ENCODE measurements at regions not wholly inside any gene's neighbourhood (a gene's known extent, or its start where the extent isn't known, plus 50 kb on each side); places are given as distances from the start of the nearest gene placed in this dataset.
A peak's percentile ranks its signal among the peaks of the same experiment; 100 is the strongest.

GRCh38 chr13:107883561-107884175 is 331.7 kb downstream of the LIG4 start:
- Mint-ChIP-seq H3K27ac (no peak overlapping the region), H3K9me3 (peaks cover 15% of the 10 kb centered on the region), H3K4me3 (no peak overlapping the region), H3K4me1 (ENCODE audit: low read depth) (no peaks in the 10 kb centered on the region), H3K36me3 (ENCODE audit: low read depth) (no peaks in the 10 kb centered on the region), H3K27me3 (no peaks in the 10 kb centered on the region)
- DNase-seq, result no peak

GRCh38 chr13:107882708-107883560 is 332.4 kb downstream of the LIG4 start:
- H3K27ac Mint-ChIP-seq, result no peak overlapping the region
- no peaks in the 10 kb centered on the region for H3K36me3 Mint-ChIP-seq (ENCODE audit: low read depth)
- no peaks in the 10 kb centered on the region for H3K27me3 Mint-ChIP-seq
- no peak overlapping the region for H3K4me3 Mint-ChIP-seq
- H3K4me1 Mint-ChIP-seq (ENCODE audit: low read depth), result no peaks in the 10 kb centered on the region
- no peak for DNase-seq
- peaks cover 11% of the 10 kb centered on the region for H3K9me3 Mint-ChIP-seq

GRCh38 chr13:107881362-107881761 is 334.0 kb downstream of the LIG4 start:
- no peaks in the 10 kb centered on the region for H3K4me1 Mint-ChIP-seq (ENCODE audit: low read depth)
- no peak overlapping the region for H3K27ac Mint-ChIP-seq
- no peaks in the 10 kb centered on the region for H3K27me3 Mint-ChIP-seq
- DNase-seq, result no peak
- H3K9me3 Mint-ChIP-seq, result peaks cover 11% of the 10 kb centered on the region
- no peaks in the 10 kb centered on the region for H3K36me3 Mint-ChIP-seq (ENCODE audit: low read depth)
- no peak overlapping the region for H3K4me3 Mint-ChIP-seq

GRCh38 chr13:107874456-107874855 is 340.9 kb downstream of the LIG4 start:
- Mint-ChIP-seq H3K27me3 (peaks cover 18% of the 10 kb centered on the region), H3K4me1 (ENCODE audit: low read depth) (no peaks in the 10 kb centered on the region), H3K36me3 (ENCODE audit: low read depth) (no peaks in the 10 kb centered on the region), H3K27ac (no peak overlapping the region), H3K4me3 (no peak overlapping the region), H3K9me3 (peaks cover 5% of the 10 kb centered on the region)
- DNase-seq, result no peak

GRCh38 chr13:107873926-107874325 is 341.4 kb downstream of the LIG4 start:
- Mint-ChIP-seq H3K27ac (no peak overlapping the region), H3K4me1 (ENCODE audit: low read depth) (no peaks in the 10 kb centered on the region), H3K36me3 (ENCODE audit: low read depth) (no peaks in the 10 kb centered on the region), H3K4me3 (no peak overlapping the region), H3K27me3 (peaks cover 20% of the 10 kb centered on the region), H3K9me3 (peaks cover under 1% of the 10 kb centered on the region)
- DNase-seq, result no peak

- Mint-ChIP-seq H3K27ac (no peak overlapping the region), H3K4me3 (no peak overlapping the region), H3K4me1 (ENCODE audit: low read depth) (peaks cover 9% of the 10 kb centered on the region), H3K9me3 (no peaks in the 10 kb centered on the region), H3K36me3 (ENCODE audit: low read depth) (no peaks in the 10 kb centered on the region), H3K27me3 (peaks cover 43% of the 10 kb centered on the region)
- DNase-seq, result no peak
Measured at GRCh38 chr13:107870400-107870799, 344.9 kb downstream of the LIG4 start.

- Mint-ChIP-seq H3K27ac (no peak overlapping the region), H3K36me3 (ENCODE audit: low read depth) (no peaks in the 10 kb centered on the region), H3K4me1 (ENCODE audit: low read depth) (peaks cover 9% of the 10 kb centered on the region), H3K4me3 (peak overlapping the region; percentile 68), H3K27me3 (peaks cover 66% of the 10 kb centered on the region), H3K9me3 (peaks cover 6% of the 10 kb centered on the region)
- DNase-seq, result no peak
Measured at GRCh38 chr13:107867701-107868661, 347.4 kb downstream of the LIG4 start.

- Mint-ChIP-seq H3K4me1 (ENCODE audit: low read depth) (peaks cover 9% of the 10 kb centered on the region), H3K36me3 (ENCODE audit: low read depth) (no peaks in the 10 kb centered on the region), H3K4me3 (peak overlapping the region; percentile 54), H3K27ac (no peak overlapping the region), H3K9me3 (peaks cover 6% of the 10 kb centered on the region), H3K27me3 (peaks cover 63% of the 10 kb centered on the region)
- no peak for DNase-seq
Measured at GRCh38 chr13:107866941-107867623, 348.3 kb downstream of the LIG4 start.

GRCh38 chr13:107866032-107866940 is 349.1 kb downstream of the LIG4 start:
- peak overlapping the region; percentile 46 for H3K4me3 Mint-ChIP-seq
- DNase-seq, result no peak
- H3K4me1 Mint-ChIP-seq (ENCODE audit: low read depth), result peaks cover 9% of the 10 kb centered on the region
- H3K36me3 Mint-ChIP-seq (ENCODE audit: low read depth), result no peaks in the 10 kb centered on the region
- no peak overlapping the region for H3K27ac Mint-ChIP-seq
- peaks cover 59% of the 10 kb centered on the region for H3K27me3 Mint-ChIP-seq
- peaks cover 6% of the 10 kb centered on the region for H3K9me3 Mint-ChIP-seq

GRCh38 chr13:107865643-107866031 is 349.7 kb downstream of the LIG4 start:
- Mint-ChIP-seq H3K27me3 (peaks cover 57% of the 10 kb centered on the region), H3K4me1 (ENCODE audit: low read depth) (peaks cover 9% of the 10 kb centered on the region), H3K9me3 (peaks cover 6% of the 10 kb centered on the region), H3K4me3 (no peak overlapping the region), H3K36me3 (ENCODE audit: low read depth) (no peaks in the 10 kb centered on the region), H3K27ac (no peak overlapping the region)
- DNase-seq, result no peak

- no peaks in the 10 kb centered on the region for H3K36me3 Mint-ChIP-seq (ENCODE audit: low read depth)
- no peak overlapping the region for H3K27ac Mint-ChIP-seq
- H3K4me1 Mint-ChIP-seq (ENCODE audit: low read depth), result peaks cover 9% of the 10 kb centered on the region
- H3K9me3 Mint-ChIP-seq, result peaks cover 6% of the 10 kb centered on the region
- DNase-seq, result no peak
- H3K4me3 Mint-ChIP-seq, result no peak overlapping the region
- peaks cover 53% of the 10 kb centered on the region for H3K27me3 Mint-ChIP-seq
Measured at GRCh38 chr13:107865318-107865575, 350.1 kb downstream of the LIG4 start.

- Mint-ChIP-seq H3K4me1 (ENCODE audit: low read depth) (peaks cover 9% of the 10 kb centered on the region), H3K36me3 (ENCODE audit: low read depth) (no peaks in the 10 kb centered on the region), H3K27me3 (peaks cover 49% of the 10 kb centered on the region), H3K9me3 (peaks cover 6% of the 10 kb centered on the region), H3K27ac (no peak overlapping the region), H3K4me3 (no peak overlapping the region)
- no peak for DNase-seq
Measured at GRCh38 chr13:107864543-107865317, 350.6 kb downstream of the LIG4 start.

- Mint-ChIP-seq H3K27ac (no peak overlapping the region), H3K27me3 (peaks cover 22% of the 10 kb centered on the region), H3K36me3 (ENCODE audit: low read depth) (no peaks in the 10 kb centered on the region), H3K4me1 (ENCODE audit: low read depth) (no peaks in the 10 kb centered on the region), H3K9me3 (peaks cover 11% of the 10 kb centered on the region), H3K4me3 (no peak overlapping the region)
- no peak for DNase-seq
Measured at GRCh38 chr13:107860284-107860683, 355.1 kb downstream of the LIG4 start.

Measured in activated T-cell treated with anti-CD3 and anti-CD28 coated beads, Interleukin-2, amount 50 U/mL, for 24 hours (primary cell).